HG03095 (cell line): ENCODE measurements at regions not wholly inside any gene's neighbourhood (a gene's known extent, or its start where the extent isn't known, plus 50 kb on each side); places are given as distances from the start of the nearest gene placed in this dataset.
"Not testable (repeated sequence)": the region's sequence is repeated elsewhere in the genome, so short reads cannot be mapped to it uniquely, and the experiment has no call there.

ENCODE experiments used
- ATAC-seq: cut with Tn5 transposase; IDR thresholded peaks from one replicate; pipeline ENCODE4 v1.9.1; 2021; ENCODE audit warnings: moderate library complexity; ENCODE audit not compliant: unreplicated experiment

DNA sequence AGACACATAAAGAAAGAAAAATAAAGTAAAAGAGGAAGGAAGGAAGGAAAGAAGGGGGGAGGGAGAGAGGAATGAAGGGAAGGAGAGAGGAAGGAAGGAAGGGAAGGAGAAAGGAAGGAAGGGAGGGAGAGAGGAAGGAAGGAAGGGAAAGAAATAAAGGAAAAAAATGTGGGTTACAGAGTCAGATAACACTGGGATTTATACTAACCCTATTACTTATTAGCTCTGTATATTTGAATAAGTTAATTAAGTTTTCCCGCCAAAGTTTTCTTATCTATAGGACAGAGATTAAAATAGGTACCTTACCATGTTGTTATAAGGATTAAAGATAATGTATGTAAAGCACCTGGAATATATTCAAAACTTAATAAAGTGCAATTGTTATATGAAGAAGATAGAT is 439.3 kb upstream of the KCNMB2 start:
- ATAC-seq = no peak

DNA sequence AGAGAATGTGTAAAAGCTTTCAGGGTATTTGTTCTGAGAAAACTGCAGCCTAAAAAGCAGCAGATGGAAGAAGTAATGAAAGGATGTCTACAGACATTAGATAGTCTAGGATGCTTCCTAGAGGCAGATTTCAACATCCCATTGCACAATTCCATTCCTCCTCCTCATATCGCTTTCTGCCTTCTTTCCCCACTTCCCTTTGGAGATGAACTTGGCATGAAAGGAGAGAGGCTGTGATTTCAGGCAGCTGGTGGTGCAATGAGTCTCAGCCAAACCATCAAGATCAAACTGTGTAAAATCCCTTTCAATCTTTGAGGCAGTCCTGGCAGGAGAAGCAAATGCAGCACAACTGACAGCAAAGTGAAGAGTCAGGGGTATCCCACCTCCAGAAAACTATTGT is 438.7 kb upstream of the KCNMB2 start:
- no peak for ATAC-seq

DNA sequence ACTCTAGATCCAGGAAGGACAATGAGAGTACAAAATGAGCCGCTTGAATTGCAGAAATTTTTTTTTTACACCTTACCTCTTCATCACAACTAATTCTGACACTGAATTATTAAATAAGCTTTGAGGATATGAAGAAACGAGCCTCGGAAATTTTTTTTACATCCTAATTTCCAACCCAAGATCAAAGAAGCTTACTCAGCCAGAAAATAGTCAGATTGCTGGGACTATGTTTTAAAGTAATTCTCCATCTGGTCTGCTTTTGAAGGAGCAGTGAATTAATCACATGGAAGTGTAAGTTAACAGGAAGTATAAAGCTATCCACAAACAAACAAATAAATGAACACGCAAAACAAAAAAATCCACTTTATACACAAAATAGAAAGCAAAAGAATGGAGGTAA is 437.0 kb upstream of the KCNMB2 start:
- no peak for ATAC-seq

DNA sequence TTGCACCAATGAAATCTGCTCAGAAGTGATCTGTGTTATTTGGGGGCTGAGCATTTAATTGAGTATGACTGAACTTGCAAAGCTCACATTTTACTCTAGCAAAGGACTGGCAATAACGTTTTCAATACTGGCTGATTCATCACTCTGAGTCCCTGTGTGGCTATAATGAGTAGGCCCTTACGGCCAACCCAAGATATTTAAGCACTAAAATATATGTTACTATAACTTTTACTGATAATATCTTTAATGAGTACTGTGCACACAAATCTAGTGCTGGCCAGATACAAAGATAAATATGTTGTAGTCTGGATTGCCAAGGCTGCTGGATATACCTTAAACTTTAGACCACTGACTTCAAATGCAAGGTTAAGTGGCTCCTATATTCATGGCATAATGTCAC is 436.4 kb upstream of the KCNMB2 start:
- no peak for ATAC-seq

GRCh38 chr3:178100908-178101307 is 435.3 kb upstream of the KCNMB2 start:
- ATAC-seq = no peak

DNA sequence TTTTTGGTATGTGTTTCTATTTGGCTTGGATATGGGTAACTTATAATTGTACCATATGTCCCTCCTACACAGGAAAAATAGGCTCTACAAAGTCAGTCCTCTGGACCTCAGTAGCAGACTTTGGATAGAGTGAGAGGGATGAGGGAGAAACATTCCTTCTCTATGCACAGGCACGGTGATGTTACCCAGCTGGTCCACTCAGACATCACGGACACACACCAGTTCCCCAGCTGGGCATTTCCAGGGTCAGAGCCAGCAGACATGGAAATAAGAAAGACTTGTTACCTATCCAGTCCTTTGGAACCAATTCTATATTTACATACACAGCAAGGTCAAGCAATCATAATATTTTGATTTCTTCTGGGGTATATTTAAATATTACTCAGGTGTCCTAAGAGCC is 433.1 kb upstream of the KCNMB2 start:
- no peak for ATAC-seq

GRCh38 chr3:178107804-178108203 is 428.4 kb upstream of the KCNMB2 start:
- ATAC-seq = no peak

GRCh38 chr3:178109691-178110090 is 426.5 kb upstream of the KCNMB2 start:
- ATAC-seq = no peak

- no peak for ATAC-seq
Measured at GRCh38 chr3:178112134-178112533, 424.1 kb upstream of the KCNMB2 start.

DNA sequence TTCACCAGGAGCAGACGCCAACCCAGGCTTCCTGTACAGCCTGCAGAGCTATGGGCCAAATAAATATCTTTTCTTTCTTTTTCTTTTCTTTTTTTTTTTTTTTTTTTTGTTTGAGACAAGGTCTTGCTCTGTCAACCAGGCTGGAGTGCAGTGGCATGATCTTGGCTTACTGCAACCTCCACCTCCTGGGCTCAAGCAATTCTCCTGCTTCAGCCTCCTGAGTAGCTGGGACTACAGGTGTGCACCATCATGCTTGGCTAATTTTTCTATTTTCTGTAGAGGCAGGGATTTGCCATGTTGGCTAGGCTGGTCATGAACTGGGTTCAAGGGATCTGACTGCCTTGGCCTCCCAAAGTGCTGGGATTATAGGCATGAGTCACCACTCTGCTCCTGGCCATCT is 423.7 kb upstream of the KCNMB2 start:
- not testable (repeated sequence) for ATAC-seq

GRCh38 chr3:178117641-178118040 is 418.6 kb upstream of the KCNMB2 start:
- ATAC-seq = no peak

DNA sequence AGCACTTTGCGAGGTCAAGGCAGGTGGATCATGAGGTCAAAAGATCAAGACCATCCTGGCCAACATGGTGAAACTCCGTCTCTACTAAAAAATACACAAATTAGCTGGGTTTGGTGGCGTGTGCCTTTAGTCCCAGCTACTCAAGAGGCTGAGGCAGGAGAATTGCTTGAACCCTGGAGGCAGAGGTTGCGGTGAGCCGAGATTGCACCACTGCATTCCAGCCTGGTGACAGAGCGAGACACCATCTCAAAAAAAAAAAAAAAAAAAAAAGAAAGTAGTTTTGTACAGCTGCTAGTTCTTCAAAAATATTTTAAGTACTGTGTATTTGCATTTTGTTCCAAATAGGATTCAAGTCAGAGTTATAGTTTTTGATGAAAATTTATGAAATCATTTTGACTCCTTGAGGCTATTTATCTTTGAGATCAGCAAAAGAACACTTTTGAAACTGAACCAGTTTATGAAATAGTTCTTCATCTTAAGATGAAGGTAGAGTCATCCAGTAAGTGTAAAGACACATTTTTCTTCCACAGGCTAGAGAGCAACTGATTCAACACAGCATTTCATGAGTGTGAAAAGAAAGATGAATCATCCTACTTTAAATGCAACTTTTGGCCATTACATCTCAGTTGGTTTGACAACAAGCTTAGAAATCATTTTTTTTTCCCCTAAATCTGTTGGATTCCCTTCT is 416.5 kb upstream of the KCNMB2 start:
- ATAC-seq = not testable (repeated sequence)

GRCh38 chr3:178120367-178120766 is 415.9 kb upstream of the KCNMB2 start:
- ATAC-seq = no peak

DNA sequence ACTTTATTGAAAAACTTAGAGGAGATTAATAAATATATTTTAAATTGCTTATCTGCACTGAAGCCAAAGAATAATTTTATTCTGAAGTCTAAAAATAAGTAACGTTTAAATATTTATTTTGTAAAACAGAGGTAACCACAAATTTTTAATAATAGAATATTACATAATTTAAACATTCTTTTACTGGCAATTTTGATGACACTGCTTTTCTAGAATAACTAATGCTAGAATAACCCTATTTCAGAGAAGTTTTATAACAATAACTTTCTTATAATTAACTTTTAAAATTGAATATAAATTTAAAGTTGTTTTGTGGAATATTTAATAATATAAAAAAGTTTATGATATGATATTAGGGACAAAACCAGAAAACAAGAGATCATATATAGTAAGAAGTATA is 409.6 kb upstream of the KCNMB2 start:
- ATAC-seq = no peak

- no peak for ATAC-seq
Measured at GRCh38 chr3:178127221-178127620, 409.0 kb upstream of the KCNMB2 start.

DNA sequence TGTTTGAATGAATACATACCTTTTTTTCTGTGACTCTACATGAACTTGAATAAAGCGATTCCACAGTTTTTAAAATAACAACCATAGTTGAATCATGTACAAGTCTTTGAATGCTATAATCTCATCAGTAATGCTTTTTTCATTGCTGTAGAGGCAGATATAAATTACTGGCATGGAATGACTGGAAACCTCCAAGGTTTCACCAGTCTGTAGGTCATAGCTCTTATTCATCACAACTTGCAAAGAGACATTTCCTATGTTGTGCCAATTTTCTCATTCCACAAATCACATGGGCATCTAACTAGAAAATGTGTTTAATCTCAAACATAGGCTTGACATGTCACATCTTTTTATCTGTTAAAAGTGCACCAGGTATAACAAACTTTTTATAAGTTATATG is 407.1 kb upstream of the KCNMB2 start:
- no peak for ATAC-seq

DNA sequence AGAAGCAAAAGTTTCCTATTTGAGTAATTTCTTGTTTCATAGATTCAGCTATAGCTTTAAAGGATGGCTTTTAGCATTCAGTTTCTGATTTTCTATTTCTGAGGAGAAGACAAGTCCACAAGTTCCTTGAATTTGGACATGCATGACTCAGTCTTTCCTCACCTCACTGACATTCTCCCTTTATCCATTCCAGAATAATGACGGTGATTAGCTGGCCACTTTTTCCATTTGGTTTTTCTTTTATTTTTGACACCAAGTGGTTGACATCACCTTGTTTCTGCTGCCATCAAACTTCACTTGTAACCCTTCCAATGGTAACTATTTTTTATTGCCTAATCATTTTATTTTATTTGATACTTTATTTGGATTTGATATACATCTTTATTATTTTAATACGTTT is 404.4 kb upstream of the KCNMB2 start:
- no peak for ATAC-seq

DNA sequence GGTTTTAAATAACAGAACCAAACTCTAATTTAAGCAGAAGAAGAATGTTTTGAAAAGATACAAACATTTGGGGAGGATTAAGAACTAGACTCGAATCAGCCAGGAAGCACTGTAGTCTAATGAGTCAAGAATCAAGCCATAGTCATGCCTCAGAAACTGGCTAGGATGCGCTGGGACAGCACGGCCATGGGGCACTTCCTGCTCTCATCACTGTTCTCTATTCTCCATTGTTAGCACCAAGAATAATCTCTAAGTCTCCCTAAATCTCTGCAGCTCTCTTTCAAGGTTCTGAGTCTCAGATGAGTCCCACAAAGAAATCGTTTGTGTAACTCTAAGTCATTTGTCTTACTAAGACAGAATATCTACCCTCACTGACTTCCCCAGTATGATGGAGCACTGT is 399.0 kb upstream of the KCNMB2 start:
- no peak for ATAC-seq

DNA sequence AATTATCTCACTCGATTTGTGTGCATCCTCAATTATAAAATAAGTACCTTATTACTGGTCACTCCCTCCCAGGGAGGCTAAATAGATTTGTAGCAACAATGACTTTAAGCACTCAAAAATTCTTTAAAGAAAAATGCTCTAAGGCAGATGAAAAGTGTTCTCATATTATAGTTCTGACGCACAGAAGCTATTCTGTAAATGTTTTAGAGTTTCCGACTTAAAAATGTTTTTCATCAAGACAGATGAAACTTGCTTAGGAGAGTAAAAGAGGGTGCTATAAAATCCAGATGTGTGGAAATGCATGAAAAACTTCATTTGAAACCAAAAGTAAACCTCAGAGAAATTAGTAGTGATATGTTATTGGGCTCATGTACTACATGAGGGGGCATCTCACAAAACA is 398.4 kb upstream of the KCNMB2 start:
- no peak for ATAC-seq

GRCh38 chr3:178139116-178139515 is 397.1 kb upstream of the KCNMB2 start:
- ATAC-seq = no peak

DNA sequence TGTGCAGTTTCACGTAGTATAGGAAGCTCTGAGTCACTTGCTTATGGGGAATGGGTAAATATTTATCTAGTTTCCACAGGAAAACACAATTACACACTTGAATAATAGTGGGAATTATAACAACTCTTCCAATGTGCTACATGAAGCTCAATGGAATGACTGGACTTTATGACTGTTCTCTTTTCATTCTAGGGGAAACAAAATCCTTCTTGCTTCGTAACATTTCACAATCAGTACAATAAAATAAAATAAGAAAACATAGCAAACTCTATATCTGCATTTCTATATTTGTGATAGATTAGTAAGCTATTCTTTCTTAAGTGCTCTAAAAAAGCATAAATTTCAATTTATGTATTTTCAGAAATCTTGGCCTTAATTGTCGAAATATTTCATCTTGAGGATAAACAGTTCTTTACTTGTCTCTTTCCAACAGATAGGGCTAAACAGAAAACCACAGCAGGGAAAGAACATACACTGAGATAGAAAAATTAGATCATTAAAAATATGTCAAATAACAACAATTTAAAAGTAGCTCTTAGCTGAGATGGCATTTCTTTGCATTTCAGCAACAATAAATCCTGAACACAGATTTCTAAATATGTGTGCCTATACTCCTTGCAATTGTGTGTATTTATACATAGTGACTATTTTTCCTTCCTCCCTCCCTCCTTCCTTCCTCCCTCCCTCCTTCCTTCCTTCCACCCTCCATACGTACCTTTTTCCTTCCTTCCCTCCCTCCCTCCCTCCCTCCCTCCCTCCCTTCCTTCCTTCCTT is 395.5 kb upstream of the KCNMB2 start:
- ATAC-seq = no peak

DNA sequence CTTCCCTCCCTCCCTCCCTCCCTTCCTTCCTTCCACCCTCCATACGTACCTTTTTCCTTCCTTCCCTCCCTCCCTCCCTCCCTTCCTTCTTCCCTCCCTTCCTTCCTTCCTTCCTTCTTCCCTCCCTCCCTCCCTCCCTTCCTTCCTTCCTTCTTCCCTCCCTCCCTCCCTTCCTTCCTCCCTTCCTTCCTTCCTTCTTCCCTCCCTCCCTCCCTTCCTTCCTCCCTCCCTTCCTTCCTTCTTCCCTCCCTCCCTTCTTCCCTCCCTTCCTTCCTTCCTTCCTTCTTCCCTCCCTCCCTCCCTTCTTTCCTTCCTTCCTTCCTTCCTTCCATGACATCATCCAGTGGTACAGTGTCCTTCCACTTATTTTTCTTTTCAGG is 394.9 kb upstream of the KCNMB2 start:
- not testable (repeated sequence) for ATAC-seq

DNA sequence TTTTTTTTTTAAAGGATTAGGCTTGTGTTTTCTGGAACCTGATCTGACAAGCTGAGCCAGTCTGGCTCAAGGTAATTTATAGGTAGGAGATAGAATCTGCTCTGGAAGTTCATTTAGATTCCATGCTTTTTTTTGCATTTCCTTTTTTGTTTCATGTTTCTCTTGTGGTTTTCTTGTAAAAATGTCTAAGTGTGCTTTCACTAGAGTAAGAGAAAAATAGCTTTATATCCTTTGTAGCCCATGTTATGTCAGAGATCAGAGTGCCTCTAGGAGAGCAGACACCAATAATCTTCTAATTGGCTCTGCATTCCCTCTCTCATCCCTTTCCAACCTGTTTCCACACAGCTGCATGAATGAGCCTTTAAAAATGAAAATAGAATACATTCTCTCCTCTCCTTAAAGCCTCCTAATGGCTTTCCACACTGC is 389.8 kb upstream of the KCNMB2 start:
- no peak for ATAC-seq
